ENCODE measurements at regions not wholly inside any gene's neighbourhood (a gene's known extent, or its start where the extent isn't known, plus 50 kb on each side); places are given as distances from the start of the nearest gene placed in this dataset.

DNA sequence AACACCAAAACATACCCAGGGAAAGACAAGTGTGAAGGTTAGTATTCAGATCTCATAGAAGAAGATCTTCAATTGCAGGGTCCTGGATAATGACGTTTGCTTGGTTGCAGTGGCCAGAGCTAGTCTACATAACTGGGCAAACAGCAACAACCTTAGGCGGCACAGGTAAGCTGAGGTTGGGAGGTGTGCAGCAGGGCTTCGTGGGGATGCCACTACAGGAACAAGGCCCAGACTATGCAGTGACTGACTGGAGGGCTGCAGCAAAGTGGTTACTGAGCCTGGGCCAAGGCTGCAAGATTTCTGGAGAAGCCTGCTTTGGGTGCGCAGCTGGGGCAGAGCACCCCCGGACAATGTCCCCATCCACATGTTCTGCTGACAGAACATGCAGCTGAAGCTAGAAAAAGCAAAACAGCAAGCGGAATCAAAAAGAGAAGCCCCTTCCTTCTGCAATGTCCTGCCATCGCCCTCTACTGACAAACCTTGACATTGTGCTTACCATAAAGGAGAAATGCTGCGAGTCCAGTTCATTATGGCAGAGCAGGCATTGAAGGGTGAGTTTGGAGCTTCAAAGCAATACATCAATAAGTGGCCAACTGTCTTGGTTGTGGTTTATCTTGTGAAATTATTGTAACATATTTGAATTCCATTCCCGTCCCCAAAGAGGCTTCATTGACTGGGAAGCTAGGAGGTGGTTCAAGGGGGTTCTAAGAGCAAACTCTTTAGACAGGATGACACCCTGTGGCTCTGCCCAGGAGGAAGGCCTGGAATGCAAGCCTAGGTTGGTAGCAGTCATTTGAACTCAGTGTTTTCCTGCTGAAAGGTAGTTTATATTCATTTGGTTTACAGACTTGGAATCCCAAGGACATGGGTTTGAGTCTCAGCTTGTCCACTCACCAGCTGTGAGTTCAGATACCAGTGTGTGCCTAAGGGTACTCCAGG lies 217.0 kb downstream of the PDCD6IP start (continued):
- TF ChIP-seq, protein P1, sequence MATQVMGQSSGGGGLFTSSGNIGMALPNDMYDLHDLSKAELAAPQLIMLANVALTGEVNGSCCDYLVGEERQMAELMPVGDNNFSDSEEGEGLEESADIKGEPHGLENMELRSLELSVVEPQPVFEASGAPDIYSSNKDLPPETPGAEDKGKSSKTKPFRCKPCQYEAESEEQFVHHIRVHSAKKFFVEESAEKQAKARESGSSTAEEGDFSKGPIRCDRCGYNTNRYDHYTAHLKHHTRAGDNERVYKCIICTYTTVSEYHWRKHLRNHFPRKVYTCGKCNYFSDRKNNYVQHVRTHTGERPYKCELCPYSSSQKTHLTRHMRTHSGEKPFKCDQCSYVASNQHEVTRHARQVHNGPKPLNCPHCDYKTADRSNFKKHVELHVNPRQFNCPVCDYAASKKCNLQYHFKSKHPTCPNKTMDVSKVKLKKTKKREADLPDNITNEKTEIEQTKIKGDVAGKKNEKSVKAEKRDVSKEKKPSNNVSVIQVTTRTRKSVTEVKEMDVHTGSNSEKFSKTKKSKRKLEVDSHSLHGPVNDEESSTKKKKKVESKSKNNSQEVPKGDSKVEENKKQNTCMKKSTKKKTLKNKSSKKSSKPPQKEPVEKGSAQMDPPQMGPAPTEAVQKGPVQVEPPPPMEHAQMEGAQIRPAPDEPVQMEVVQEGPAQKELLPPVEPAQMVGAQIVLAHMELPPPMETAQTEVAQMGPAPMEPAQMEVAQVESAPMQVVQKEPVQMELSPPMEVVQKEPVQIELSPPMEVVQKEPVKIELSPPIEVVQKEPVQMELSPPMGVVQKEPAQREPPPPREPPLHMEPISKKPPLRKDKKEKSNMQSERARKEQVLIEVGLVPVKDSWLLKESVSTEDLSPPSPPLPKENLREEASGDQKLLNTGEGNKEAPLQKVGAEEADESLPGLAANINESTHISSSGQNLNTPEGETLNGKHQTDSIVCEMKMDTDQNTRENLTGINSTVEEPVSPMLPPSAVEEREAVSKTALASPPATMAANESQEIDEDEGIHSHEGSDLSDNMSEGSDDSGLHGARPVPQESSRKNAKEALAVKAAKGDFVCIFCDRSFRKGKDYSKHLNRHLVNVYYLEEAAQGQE (IDR thresholded peaks at IDR 0.05; ENCODE audit: low read depth, low read length): no peak
- TF ChIP-seq BRCA1 (IDR thresholded peaks at IDR 0.05; ENCODE audit: low read depth, low read length): no peak
- TF ChIP-seq GABPA (IDR thresholded peaks at IDR 0.05; ENCODE audit: low read depth): no peak

DNA sequence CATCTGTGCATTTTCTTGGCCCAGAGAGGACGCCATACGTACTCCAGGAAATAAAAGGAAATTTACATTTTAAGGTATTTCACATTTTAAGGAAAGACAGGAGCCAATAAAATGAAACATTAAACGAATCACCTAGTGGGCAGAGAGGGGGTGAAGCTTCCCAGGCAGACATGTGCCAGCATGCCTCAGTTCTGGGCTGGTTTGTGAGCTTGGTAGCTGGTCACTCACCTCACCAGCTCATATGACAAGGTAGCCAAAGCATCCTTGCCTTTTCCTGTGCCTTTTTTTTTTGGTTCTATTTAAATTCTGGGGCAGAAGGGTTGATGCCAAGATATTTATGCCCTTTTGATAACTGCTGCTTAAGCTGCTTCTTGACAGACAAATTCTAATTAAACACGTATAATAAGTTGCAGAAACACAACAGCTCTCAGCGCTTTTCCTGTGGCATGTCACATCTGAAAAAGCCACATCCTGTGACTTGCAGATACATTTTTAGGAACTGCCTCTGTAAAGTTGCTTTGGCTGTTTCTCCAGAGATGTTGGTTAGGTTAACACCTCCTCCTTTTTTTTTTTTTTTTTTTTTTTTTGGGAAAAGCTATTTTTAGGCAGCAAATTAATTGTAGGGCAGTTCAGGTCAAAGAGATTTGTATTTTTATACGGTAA lies 218.6 kb downstream of the PDCD6IP start:
- POLR2A ChIA-PET: interaction anchor here (0.6 kb wide), 1 partner anchor 75 kb away, joined by 7 read pairs; no protein-coding TSS in a partner anchor
- Histone ChIP-seq H4K20me1 (ENCODE audit: control insufficient read depth, insufficient read depth) (no peaks in the 10 kb centered on the region), H3K9me3 (replicated peaks; ENCODE audit: control insufficient read depth, insufficient read depth, low read length) (no peaks in the 10 kb centered on the region; the same call in 2 of the 3 replicates), H3K4me2 (ENCODE audit: control insufficient read depth, insufficient read depth) (peak overlapping the region; percentile 21), H2AFZ (ENCODE audit: control insufficient read depth, low read depth, low read length) (peak overlapping the region; percentile 19; the same call in 1 of the 2 replicates), H3K9ac (ENCODE audit: control insufficient read depth, insufficient read depth, low read length) (no peak overlapping the region), H3K4me3 (no peak overlapping the region), H3K4me1 (ENCODE audit: control insufficient read depth, insufficient read depth, low read length) (peaks cover 10% of the 10 kb centered on the region; the same call in 1 of the 2 replicates), H3K27ac (ENCODE audit: control insufficient read depth, insufficient read depth) (no peak overlapping the region), H3K79me2 (ENCODE audit: control insufficient read depth, insufficient read depth, low read length) (no peaks in the 10 kb centered on the region), H3K27me3 (replicated peaks in 1 of 2; ENCODE audit: control insufficient read depth in 2 of 2, insufficient read depth in 2 of 2, low read length in 1 of 2) (no peaks in the 10 kb centered on the region), H3K36me3 (ENCODE audit: control insufficient read depth in 2 of 2, insufficient read depth in 2 of 2, low read length in 1 of 2) (no peaks in the 10 kb centered on the region)
- RAD21 ChIA-PET (ENCODE audit: unreplicated experiment): interaction anchor here (0.9 to 1.1 kb wide), 3 partner anchors 40 to 133 kb away, joined by 3 to 5 read pairs (median 3); no protein-coding TSS in a partner anchor
- in situ Hi-C loops (cut with MboI) (no loop called here), intact Hi-C loops (cut with micrococcal nuclease; ENCODE audit: unreplicated experiment) (loop anchor here (5.0 kb wide), 1 partner anchor 135 kb away; no protein-coding TSS in a partner anchor)
- CTCF ChIA-PET: interaction anchor here (0.6 to 1.9 kb wide), 8 partner anchors 13 to 820 kb away, joined by 3 to 7 read pairs (median 4); no protein-coding TSS in a partner anchor
- FAIRE-seq (no peak), ATAC-seq (peak; percentile 54), DNase-seq (ENCODE audit: low read depth, low spot score) (peak; percentile 50)
- BruUV-seq (replicated peaks): no TSS peak
- 38% methylated on average over 6 of the region's 6 CpGs for WGBS (ENCODE audit: insufficient coverage, insufficient replicate concordance, low lambda C conversion rate, missing lambda C conversion rate)
- SMC1A ChIA-PET (ENCODE audit: uncharacterized antibody, unreplicated experiment): interaction anchor here (1.2 to 2.0 kb wide), 4 partner anchors 18 to 134 kb away, joined by 3 to 10 read pairs (median 3); no protein-coding TSS in a partner anchor
- TF ChIP-seq IKZF2 (IDR thresholded peaks at IDR 0.05): peak; percentile 48 to 61; a peak in 2 of 4 replicates
- TF ChIP-seq ZNF384 (IDR thresholded peaks at IDR 0.05; ENCODE audit: borderline replicate concordance, low read depth, low read length): peak; percentile 32; the same call in 1 of the 2 replicates
- TF ChIP-seq MTA2 (IDR thresholded peaks at IDR 0.05; ENCODE audit: low read depth): peak; percentile 34; the same call in 1 of the 2 replicates
- TF ChIP-seq, protein P2, sequence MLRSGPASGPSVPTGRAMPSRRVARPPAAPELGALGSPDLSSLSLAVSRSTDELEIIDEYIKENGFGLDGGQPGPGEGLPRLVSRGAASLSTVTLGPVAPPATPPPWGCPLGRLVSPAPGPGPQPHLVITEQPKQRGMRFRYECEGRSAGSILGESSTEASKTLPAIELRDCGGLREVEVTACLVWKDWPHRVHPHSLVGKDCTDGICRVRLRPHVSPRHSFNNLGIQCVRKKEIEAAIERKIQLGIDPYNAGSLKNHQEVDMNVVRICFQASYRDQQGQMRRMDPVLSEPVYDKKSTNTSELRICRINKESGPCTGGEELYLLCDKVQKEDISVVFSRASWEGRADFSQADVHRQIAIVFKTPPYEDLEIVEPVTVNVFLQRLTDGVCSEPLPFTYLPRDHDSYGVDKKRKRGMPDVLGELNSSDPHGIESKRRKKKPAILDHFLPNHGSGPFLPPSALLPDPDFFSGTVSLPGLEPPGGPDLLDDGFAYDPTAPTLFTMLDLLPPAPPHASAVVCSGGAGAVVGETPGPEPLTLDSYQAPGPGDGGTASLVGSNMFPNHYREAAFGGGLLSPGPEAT (IDR thresholded peaks at IDR 0.05; ENCODE audit: low read depth): peak; percentile 50; the same call in 1 of the 2 replicates
- 0 out of 2 replicates have a peak, but pooled peaks have one; percentile 8 for TF ChIP-seq MEF2A (IDR thresholded peaks at IDR 0.05; ENCODE audit: insufficient read depth, low read depth, low read length)
- TF ChIP-seq CREM (IDR thresholded peaks at IDR 0.05; ENCODE audit: low read depth): no peak
- no peak for TF ChIP-seq SREBF1 (IDR thresholded peaks at IDR 0.05; ENCODE audit: low read length)
- TF ChIP-seq HDGF (IDR thresholded peaks at IDR 0.05): no peak
- peak; percentile 37; the same call in 1 of the 2 replicates for TF ChIP-seq RUNX3 (IDR thresholded peaks at IDR 0.05; ENCODE audit: low read length)
- TF ChIP-seq, protein P3, sequence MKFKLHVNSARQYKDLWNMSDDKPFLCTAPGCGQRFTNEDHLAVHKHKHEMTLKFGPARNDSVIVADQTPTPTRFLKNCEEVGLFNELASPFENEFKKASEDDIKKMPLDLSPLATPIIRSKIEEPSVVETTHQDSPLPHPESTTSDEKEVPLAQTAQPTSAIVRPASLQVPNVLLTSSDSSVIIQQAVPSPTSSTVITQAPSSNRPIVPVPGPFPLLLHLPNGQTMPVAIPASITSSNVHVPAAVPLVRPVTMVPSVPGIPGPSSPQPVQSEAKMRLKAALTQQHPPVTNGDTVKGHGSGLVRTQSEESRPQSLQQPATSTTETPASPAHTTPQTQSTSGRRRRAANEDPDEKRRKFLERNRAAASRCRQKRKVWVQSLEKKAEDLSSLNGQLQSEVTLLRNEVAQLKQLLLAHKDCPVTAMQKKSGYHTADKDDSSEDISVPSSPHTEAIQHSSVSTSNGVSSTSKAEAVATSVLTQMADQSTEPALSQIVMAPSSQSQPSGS (IDR thresholded peaks at IDR 0.05; ENCODE audit: low read length): no peak
